Osteoblast (primary cell): ENCODE measurements at regions not wholly inside any gene's neighbourhood (a gene's known extent, or its start where the extent isn't known, plus 50 kb on each side); places are given as distances from the start of the nearest gene placed in this dataset.

ENCODE experiments used
- DNase-seq: peaks from one replicate; pipeline ENCODE4 v3.0.0; 2011; ENCODE audit warnings: low spot score, mixed read lengths; ENCODE audit not compliant: insufficient read length; ENCODE audit errors: missing footprints
- H2AFZ ChIP-seq: 2 replicates; pipeline ENCODE4 v1.6.0; 2011; ENCODE audit warnings: mild to moderate bottlenecking, low read length
- H3K27ac ChIP-seq: 2 replicates; pipeline ENCODE4 v1.5.1; 2011; ENCODE audit warnings: mild to moderate bottlenecking, low read depth, low read length, moderate library complexity
- H3K27me3 ChIP-seq: 2 replicates; pipeline ENCODE4 v1.6.0; 2012; ENCODE audit warnings: mild to moderate bottlenecking, control low read depth, inconsistent platforms, low read length, moderate library complexity; ENCODE audit not compliant: insufficient read depth
- H3K36me3 ChIP-seq: 2 replicates; pipeline ENCODE4 v1.5.1; 2011; ENCODE audit warnings: mild to moderate bottlenecking, low read length, control low read depth, moderate library complexity; ENCODE audit not compliant: insufficient read depth
- H3K4me1 ChIP-seq: 2 replicates; pipeline ENCODE4 v1.5.1; 2011; ENCODE audit warnings: mild to moderate bottlenecking, low read length, control low read depth, moderate library complexity; ENCODE audit not compliant: insufficient read depth
- H3K4me2 ChIP-seq: 2 replicates; pipeline ENCODE4 v1.6.0; 2011; ENCODE audit warnings: mild to moderate bottlenecking, low read length; ENCODE audit not compliant: insufficient read depth
- H3K4me3 ChIP-seq: fragments of 200-600 bp; sonication (generic); 3 replicates; pipeline ENCODE4 v1.5.1; 2012; ENCODE audit warnings: mild to moderate bottlenecking, low read length, inconsistent platforms; ENCODE audit not compliant: insufficient read depth
- H3K79me2 ChIP-seq: 2 replicates; pipeline ENCODE4 v1.6.0; 2012; ENCODE audit warnings: mild to moderate bottlenecking, low read length, control low read depth, inconsistent platforms; ENCODE audit not compliant: insufficient read depth
- H3K9me3 ChIP-seq: 2 replicates; pipeline ENCODE4 v1.5.1; 2011; ENCODE audit warnings: low read depth, low read length, control low read depth
- H4K20me1 ChIP-seq: 2 replicates; pipeline ENCODE4 v1.6.0; 2012; ENCODE audit warnings: mild to moderate bottlenecking, low read length, control low read depth; ENCODE audit not compliant: insufficient read depth
- TF ChIP-seq, protein P1 (sequence below): IDR thresholded peaks from 2 replicates; pipeline ENCODE4 v1.5.1; 2011; ENCODE audit warnings: mild to moderate bottlenecking, low read depth, low read length, moderate library complexity; ENCODE audit errors: extremely low read depth

DNA sequence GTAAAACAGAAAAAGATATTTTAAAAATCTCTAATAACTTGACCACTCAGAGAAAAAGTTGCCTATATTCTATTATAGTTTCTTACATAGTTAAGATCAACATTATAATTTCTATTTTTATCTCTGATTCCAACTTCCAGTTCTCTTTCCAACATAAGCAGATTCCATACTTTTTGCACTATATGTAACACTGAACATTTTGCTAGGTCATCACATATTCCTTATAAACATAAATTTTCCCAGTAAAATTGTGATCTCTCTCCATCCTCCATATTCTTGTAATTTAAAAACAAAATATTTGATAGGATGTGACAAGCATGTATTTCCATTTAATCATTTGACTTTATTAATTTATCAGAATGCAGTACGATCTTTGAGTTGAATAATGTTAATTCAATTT lies 170.4 kb upstream of the THSD7A start:
- Histone ChIP-seq H3K79me2 (no peaks in the 10 kb centered on the region), H3K27ac (no peak overlapping the region), H3K27me3 (no peaks in the 10 kb centered on the region), H4K20me1 (no peaks in the 10 kb centered on the region), H3K4me2 (no peak overlapping the region), H3K9me3 (no peaks in the 10 kb centered on the region), H2AFZ (no peak overlapping the region), H3K4me3 (no peak overlapping the region), H3K36me3 (no peaks in the 10 kb centered on the region), H3K4me1 (no peaks in the 10 kb centered on the region)
- TF ChIP-seq, protein P1, sequence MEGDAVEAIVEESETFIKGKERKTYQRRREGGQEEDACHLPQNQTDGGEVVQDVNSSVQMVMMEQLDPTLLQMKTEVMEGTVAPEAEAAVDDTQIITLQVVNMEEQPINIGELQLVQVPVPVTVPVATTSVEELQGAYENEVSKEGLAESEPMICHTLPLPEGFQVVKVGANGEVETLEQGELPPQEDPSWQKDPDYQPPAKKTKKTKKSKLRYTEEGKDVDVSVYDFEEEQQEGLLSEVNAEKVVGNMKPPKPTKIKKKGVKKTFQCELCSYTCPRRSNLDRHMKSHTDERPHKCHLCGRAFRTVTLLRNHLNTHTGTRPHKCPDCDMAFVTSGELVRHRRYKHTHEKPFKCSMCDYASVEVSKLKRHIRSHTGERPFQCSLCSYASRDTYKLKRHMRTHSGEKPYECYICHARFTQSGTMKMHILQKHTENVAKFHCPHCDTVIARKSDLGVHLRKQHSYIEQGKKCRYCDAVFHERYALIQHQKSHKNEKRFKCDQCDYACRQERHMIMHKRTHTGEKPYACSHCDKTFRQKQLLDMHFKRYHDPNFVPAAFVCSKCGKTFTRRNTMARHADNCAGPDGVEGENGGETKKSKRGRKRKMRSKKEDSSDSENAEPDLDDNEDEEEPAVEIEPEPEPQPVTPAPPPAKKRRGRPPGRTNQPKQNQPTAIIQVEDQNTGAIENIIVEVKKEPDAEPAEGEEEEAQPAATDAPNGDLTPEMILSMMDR = no peak
- no peak for DNase-seq

DNA sequence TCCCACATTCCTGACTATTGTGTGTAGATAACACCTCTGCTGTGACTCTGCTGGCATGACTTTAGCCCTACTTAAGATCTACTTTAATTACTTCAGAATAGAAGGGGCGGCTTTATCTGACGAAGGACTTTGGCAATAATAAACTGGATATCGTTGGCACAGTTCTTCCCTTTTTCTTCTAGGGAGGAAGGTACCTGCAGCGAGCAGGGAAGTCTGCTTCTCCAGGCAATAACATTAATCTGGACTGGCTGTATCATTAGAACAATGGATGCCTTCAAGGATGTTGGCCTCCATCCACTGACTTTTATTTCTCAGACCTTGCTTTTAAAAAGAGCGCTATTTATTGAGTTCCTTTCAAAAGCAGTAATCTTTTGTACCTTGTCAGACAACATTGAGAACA lies 172.6 kb upstream of the THSD7A start:
- Histone ChIP-seq H3K79me2 (no peaks in the 10 kb centered on the region), H3K27me3 (no peaks in the 10 kb centered on the region), H3K27ac (no peak overlapping the region), H3K9me3 (no peaks in the 10 kb centered on the region), H3K36me3 (no peaks in the 10 kb centered on the region), H3K4me3 (no peak overlapping the region), H3K4me1 (no peaks in the 10 kb centered on the region), H4K20me1 (no peaks in the 10 kb centered on the region), H2AFZ (no peak overlapping the region), H3K4me2 (no peak overlapping the region)
- TF ChIP-seq, protein P1 = no peak
- DNase-seq = no peak

DNA sequence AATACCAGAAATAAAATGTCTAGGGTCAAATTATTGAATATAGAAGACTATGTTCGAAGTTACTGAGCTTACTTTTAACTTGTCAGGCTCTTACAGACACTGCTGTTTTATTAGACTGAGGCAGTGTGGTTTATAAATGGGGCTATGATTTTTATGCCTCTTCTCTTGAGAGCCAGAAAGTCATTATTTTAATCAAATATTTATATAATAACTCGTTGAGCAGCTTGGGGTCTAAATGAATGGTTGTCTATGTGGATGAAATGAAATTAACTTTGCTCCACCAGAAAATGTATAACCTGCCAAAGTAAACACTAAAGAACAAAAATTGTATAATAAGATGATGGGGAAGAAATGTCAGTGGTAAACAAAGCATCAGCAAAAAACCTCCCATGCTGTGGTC lies 175.6 kb upstream of the THSD7A start:
- H3K27ac ChIP-seq = no peak overlapping the region
- no peaks in the 10 kb centered on the region for H3K9me3 ChIP-seq
- no peak overlapping the region for H2AFZ ChIP-seq
- no peak overlapping the region for H3K4me3 ChIP-seq
- no peak for DNase-seq
- no peaks in the 10 kb centered on the region for H3K79me2 ChIP-seq
- no peaks in the 10 kb centered on the region for H4K20me1 ChIP-seq
- TF ChIP-seq, protein P1 = no peak
- no peaks in the 10 kb centered on the region for H3K36me3 ChIP-seq
- H3K4me1 ChIP-seq = no peaks in the 10 kb centered on the region
- H3K27me3 ChIP-seq = no peaks in the 10 kb centered on the region
- H3K4me2 ChIP-seq = no peak overlapping the region

DNA sequence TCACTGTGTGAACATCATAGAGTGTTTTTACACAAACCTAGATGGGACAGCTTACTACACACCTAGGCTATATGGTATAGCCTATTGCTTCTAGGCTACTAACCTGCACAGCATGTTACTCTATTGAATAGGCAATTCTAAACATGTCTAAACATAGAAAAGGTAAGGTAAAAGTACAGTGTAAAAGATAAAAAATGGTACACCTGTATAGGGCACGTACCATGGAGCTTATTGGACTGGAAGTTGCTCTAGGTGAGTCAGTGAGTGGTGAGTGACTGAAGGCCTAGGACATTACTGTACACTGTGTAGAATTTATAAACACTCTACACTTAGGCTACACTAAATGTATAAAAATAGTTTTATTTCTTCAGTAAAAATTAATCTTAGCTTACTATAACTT lies 182.0 kb upstream of the THSD7A start:
- H3K36me3 ChIP-seq = no peaks in the 10 kb centered on the region
- DNase-seq = no peak
- no peaks in the 10 kb centered on the region for H3K4me1 ChIP-seq

More for the DNA sequence above, 182.0 kb upstream of the THSD7A start:
- Histone ChIP-seq H3K27me3 (no peaks in the 10 kb centered on the region), H3K27ac (no peak overlapping the region), H2AFZ (no peak overlapping the region), H3K9me3 (no peaks in the 10 kb centered on the region), H3K79me2 (no peaks in the 10 kb centered on the region), H3K4me3 (no peak overlapping the region), H3K4me2 (no peak overlapping the region), H4K20me1 (no peaks in the 10 kb centered on the region)
- TF ChIP-seq, protein P1 = no peak
